T-helper 1 cell (primary cell): ENCODE measurements at regions not wholly inside any gene's neighbourhood (a gene's known extent, or its start where the extent isn't known, plus 50 kb on each side); places are given as distances from the start of the nearest gene placed in this dataset.
"Not testable (repeated sequence)": the region's sequence is repeated elsewhere in the genome, so short reads cannot be mapped to it uniquely, and the experiment has no call there.

Experiments used
- DNase-seq, 5 donors: peaks; one replicate each; pipeline ENCODE4 v3.0.0-alpha.2; 2012 to 2020

DNA sequence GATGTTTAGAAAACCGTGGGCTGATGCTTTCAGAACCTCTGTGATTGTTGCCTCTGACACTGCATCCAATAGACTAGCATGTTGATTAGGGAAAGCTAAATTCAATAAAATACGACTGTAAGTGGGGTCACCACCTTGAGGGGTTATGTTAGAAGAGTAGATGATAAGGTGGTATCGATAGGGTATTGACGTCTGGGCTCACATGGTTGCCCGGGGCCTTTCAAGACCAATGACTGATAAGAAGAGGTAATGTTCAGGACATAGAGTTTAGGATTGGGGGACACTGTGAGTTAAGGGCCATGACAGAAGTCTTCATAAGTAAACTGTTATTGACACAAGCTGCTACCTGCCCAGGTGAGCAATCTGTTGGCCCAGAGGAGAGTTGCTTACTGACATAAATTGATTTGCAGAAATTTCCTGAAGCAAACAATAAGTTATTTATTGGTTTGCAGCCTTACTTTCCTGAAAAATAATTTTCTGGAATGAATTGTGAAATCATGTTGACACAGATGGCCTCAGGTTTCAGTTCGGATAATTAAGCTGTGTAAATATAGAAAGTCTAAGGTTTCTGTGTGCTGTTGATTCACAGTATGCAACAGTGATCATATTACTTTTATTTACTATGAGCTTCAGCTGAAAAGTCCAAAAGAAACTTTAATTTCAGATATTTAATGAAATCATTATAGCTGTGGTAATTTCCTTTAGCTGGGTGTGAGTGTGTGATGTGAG is 289.9 kb upstream of the PRSS16 start:
- not testable (repeated sequence) for DNase-seq

DNA sequence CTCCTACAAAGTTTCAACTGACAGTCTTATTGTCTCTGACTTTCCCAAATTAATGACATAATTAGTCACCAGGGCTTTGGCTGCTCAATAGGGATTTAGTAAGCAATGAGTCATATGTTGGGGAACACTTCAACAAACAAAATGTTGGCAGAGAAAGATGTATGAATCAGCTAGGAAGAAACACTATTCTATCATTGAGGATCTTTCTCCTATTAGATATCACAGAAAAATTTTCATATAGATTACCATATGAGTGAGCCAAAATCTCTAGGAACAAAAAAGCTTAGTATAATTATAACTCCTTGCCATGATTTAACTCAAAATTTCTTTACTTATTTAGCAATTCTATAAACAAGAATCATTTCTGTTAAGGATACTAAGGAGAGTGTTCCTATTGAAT is 286.3 kb upstream of the PRSS16 start:
- not testable (repeated sequence) for DNase-seq

DNA sequence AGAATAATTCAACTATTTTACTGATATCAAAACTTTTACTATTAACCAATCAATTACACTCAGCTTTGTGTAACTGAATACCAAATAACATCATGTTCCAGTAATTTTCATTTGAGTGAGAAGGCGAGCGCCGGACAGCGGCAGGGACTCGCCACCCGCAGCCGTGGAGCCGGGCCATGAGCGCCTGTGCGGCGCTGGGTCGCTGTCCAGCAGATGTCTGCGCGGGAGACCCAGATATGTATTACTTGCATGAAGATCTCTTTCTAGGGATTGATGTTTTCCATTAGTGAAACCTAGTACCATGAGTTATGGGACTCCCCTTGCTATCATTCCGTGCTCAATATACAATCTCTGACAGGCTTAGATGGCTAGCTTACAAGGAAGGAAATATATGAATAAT is 245.1 kb upstream of the PRSS16 start:
- no peak for DNase-seq

DNA sequence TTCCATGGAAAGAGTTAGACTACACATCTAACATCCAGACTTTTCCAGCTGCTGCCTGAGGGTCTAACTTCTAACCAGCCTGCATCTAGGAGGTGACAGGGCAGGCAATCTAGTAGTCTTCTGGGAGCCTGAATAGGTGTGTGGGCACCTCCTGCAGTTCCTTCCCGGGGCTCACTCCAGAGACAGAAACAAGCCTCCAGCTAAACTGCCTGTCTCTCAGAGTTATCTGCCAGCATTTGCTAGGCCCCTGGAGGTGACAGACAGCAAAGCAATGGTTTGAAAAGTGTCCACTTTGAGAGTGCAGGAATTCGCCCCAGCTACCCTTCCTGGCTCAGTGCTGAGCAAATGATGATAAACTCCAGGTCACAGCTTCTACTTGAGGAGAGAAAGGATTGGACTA is 240.5 kb upstream of the PRSS16 start:
- DNase-seq = no peak

DNA sequence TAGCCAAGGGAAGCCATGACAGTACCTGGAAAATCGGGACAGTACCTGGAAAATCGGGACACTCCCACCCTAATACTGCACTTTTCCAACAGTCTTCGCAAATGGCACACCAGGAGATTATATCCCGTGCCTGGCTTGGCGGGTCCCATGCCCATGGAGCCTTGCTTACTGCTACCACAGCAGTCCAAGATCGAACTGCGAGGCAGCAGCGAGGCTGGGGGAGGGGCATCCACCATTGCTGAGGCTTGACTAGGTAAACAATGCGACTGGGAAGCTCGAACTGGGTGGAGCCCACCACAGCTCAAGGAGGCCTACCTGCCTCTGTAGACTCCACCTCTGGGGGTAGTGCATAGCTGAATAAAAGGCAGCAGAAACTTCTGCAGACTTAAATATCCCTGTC is 238.9 kb upstream of the PRSS16 start:
- not testable (repeated sequence) for DNase-seq

DNA sequence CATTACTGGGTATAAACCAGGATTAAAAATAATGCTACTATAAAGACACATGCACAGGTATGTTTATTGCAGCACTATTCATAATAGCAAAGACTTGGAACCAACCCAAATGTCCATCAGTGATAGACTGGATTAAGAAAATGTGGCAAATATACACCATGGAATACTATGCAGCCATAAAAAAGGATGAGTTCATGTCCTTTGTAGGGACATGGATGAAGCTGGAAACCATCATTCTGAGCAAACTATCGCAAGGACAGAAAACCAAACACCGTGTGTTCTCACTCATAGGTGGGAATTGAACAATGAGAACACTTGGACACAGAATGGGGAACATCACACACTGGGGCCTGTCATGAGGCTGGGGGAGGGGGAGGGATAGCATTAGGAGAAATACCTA is 233.4 kb upstream of the PRSS16 start:
- not testable (repeated sequence) for DNase-seq

DNA sequence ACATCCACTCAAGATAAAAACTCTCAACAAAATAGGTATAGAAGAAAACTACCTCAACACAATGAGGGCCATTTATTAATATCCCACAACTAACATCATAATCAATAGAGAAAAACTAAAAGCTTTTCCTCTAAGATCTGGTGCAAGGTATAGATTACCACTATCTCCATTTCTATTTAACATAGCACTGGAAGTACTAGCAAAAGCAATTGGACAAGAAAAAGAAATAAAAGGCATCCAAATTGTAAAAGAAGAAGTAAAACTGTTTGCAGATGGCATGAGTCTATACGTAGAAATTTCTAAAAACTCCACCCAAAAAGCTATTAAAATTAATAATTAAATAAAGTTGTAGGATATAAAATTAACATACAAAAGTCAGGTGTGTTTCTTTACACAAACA is 230.8 kb upstream of the PRSS16 start:
- DNase-seq = no peak

DNA sequence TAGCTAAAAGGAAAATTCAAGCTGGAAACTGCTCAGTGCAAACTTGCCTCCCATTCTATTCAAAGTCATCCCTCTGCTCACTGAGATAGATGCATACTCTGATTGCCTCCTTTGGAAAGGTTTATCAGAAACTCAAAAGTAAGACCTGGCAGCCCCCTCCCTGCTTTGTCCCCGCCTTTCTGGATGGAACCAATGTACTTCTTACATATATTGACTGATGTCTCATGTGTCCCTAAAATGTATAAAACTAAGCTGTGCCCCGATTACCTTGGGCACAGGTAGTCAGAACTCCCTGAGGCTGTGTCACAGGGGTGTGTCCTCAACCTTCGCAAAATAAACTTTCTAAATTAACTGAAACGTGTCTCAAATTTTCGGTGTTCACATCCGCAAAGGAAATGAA is 229.1 kb upstream of the PRSS16 start:
- DNase-seq = not testable (repeated sequence)

DNA sequence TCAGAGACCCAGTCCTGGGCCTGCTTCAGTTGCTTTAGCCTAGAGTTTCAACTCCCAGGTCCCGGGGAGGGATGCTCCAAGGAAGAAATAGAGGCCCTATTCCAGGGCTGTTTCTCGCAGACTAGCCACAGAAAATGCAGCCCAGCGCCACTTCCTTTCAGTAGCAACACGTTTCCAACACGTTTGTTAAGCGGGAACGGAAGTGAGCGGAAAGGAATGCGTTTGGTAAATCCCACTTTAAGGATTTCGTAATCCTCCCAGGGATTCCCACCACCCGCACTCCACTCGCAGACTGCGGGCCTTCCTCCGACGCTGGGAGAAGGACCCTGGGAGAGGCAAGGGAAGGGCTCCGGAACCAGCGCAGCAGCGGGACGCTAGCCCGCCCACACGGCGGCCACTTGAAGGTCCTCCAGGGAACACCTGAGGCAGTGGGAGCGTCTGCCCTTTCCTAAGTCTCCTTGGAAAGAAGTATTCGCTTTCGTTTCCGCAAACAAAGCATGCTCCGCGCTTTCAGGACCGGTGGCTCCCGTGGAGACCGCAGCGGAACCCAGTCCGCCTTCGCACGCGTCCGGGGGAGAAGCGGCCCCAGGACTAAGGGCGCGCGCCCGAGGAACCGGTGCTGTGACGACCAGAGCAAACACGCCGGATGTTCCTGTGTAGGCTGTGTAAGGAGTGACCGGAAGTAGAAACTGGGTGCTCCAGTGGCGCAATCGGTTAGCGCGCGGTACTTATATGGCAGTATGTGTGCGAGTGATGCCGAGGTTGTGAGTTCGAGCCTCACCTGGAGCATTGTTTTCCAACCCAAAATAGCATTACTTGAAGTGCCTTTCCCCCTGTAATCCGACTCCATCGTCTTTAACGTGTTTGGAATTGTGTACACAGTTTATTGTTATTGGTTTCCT is 227.6 kb upstream of the PRSS16 start:
- DNase-seq = peak in 3 of 5 donors; percentile 4 to 53 (median 22)

DNA sequence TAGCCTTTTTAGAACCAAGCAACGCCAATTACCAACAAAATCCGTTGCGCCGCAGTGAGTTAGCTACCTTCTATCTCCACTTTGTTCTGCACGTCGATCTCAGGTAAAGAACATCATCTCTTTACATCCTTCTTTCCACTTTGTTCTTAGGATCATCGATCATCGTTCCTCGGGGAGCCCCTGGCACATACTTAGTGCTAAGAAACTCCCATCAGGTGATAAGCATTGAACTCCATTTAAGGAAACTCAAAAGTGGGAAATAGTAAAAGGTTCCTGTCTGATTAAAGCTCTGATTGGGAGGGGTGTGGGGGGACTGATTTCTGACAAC is 227.0 kb upstream of the PRSS16 start:
- no peak for DNase-seq

DNA sequence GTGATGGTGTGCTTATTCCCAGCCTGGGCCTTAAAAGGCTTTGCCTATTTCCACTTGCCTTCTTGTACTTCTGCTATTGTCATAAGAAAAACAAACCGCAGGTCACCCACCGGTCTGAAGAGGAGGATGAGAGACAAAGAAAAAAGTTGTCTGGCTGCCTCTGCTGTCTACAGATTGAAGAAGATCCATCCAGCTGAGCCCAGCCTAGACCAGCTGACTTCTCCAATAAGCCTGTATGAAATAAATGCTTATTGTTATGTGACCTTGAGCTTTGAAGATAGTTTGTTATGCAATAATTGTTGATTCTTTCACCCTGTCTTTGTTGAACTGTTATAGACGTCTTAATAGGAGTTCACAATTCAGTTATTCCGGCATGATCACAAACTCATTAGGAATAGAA is 223.8 kb upstream of the PRSS16 start:
- no peak for DNase-seq

DNA sequence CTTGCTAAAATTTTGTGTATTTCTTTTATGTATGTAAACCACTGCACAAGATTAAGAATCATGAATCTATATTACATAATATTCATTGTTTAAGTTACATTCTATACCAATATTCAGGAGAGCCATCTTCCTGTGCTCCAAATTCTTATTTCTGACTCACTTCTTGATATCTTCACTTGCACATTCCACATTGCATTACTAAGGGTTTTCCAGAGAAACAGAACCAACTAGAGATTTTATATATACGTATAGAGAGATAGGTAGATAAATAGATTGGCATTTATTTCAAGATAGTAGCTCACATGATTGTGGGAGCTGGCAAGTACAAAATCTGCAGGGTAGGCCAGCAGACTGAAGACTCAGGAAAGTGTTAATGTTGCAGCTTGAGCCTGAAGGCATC is 222.2 kb upstream of the PRSS16 start:
- no peak for DNase-seq

DNA sequence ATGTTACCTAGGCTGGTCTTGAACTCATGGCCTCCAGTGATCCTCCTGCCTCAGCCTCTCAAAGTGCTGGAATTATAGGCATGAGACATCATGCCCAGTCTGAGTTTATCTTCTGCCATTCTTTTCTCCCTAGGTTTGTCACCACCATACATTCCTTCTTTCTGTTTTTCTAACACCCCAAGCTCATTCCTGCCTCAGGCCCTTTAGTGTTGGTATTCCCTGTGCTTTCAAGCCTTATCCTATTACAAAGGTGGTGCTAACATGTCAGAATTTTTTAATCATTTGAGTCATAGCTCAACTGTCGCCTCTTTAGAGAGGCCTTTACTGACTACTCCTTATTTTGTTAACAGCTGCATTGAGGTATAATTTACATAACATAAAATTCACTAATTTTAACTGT is 221.1 kb upstream of the PRSS16 start:
- no peak for DNase-seq

DNA sequence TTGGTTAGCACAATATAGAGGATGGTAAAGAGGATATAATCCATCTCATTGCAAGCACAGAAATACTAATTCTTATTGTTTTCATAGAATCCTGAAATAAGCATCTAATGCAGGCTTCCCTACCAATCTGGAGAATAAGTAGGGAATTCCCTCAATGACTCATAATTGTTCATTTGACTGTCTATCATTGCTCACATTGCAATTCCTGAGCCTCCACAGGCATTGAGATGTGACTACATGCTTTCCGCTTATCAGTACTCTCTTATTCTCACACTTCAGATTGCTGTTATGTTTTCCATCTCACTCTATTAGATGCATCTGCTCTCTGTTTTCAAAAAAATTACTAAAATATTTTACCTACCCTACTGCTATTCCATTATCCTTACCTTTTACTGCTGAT is 216.2 kb upstream of the PRSS16 start:
- no peak for DNase-seq

DNA sequence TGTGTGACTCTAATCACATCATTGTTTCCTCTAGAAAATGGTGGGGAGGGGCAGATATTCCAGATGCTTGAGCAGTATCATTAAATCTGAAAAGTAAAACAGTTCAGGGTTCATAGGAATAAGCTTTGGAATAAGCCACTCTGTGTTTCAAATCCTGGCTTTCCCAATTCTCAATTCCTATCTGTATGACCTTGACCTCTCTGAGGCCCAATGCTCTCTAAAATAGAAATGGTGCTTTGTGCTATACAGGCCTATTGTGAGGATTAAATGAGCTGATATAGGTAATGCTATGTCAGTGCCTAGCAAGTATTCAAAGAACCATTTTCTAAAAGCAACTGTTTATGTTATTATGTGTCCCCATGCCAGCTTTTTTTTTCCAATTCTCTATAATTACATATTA is 209.0 kb upstream of the PRSS16 start:
- DNase-seq = no peak

DNA sequence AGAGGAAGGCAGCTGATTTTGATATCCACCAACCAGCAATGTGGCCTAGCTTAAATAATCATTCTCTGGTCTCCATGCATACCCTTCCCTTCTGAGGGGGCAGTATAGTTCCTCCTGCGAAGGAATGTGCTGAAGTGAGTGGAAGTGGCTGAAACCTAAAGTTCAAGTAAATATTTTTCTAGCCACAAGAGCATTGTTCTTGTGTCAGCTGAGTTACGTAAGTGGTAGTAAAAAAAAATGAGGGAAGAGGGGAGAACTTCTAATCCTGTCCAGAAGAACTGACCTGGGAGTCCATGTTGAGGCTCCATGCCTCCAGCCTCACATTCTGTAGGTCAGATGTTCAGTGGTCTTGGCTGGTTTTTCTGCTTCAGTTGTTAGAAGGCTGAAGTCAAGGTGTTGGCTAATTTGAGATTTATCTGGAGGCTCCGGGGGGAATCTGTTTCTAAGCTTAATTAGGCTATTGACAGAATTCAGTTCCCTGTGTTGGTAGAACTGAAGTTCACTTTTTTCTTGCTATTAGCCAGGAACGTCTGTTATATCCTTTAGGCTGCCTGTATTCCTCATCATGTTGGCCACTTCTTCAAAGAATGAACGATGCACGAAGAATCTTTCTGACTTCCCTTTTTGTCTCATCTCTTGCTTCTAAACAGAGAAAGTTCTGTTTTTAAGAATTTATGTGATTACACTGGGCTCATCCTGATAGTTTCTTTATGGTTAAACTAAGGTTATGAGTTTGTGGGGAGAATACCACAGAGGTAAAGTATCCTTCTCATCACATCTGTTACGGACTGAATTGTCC is 207.1 kb upstream of the PRSS16 start:
- DNase-seq = no peak

DNA sequence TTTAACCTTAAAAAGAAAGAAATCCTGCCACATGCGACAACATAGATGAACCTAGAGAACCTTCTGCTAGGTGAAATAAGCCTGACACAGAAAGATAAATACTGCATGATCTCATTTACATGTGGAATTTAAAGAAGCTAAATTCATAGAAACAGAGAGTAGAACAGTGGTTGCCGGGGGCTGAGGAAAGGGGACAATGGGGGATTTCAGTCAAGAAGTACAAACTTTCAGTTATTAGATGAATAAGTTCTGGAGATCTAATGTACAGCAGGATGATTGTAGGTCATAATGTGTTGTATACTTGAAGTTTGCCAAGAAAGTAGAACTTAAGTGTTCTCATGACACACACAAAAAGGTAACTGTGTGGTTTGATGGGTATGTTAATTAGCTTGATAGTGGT is 204.3 kb upstream of the PRSS16 start:
- DNase-seq = no peak

DNA sequence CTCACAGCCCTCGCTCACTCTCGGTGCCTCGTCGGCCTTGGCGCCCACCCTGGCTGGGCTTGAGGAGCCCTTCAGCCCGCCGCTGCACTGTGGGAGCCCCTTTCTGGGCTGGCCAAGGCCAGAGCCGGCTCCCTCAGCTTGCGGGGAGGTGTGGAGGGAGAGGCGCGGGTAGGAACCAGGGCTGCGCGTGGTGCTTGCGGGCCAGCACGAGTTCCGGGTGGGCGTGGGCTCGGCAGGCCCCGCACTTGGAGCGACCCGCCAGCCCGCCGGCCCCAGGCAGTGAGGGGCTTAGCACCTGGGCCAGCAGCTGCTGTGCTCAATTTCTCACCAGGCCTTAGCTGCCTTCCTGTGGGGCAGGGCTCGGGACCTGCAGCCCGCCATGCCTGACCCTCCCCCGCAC is 202.4 kb upstream of the PRSS16 start:
- DNase-seq = not testable (repeated sequence)

DNA sequence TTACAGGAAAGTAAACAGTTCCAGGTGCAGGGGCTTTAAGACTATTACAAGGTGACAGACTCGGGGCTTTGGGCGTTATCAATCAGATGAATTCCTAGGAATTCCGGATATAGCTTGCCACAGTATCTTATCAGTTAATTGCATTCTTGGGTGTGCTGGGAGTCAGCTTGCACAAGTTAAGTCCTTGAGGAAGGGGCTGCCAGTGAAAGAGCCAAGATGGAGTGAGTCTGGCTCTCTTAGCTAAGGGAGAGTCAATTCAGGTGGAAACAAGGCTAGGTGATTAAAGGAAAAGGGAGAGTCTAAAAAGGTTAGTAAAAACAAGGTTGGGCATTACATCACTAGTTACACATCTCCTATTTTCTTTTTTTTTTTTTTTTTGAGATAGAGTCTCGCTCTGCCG is 199.8 kb upstream of the PRSS16 start:
- not testable (repeated sequence) for DNase-seq

DNA sequence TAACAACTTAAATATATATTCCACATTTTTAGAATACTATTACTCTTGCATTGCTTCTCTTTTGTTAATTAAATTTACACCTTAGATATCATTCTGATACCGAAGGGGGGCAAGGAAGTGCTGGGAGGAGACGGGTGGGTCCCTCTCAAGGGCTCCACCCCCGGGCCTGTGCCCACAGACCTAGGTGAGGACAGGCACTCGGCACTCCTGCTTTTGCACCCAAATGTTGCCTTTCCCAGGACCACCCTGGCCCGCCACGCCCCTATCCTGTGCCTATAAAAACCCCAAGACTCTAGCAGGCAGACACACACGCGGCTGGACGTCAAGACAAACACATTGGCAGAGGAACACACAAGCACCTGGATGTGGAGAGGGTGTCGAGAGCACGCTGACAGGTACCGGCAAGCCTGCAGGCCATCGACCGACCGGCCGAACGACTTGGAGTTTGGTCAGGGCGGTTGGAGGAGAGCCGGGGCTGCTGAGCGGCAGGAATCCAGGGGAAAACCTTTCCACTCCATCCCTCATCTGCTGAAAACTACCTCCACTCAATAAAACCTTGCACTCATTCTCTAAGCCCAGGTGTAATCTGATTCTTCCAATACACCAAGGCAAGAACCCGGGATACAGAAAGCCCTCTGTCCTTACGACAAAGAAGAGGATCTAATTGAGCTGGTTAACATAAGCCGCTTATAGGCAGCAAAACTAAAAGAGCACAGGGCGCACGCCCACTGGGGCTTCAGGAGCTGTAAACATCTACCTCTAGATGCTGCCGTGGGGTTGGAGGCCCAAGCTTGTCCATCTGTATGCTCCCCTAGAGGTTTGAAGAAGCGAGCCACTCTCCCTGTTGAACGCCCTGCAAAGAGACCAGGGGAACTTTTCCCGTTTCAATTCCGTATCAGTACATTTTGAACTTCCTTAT is 197.4 kb upstream of the PRSS16 start:
- DNase-seq = no peak

DNA sequence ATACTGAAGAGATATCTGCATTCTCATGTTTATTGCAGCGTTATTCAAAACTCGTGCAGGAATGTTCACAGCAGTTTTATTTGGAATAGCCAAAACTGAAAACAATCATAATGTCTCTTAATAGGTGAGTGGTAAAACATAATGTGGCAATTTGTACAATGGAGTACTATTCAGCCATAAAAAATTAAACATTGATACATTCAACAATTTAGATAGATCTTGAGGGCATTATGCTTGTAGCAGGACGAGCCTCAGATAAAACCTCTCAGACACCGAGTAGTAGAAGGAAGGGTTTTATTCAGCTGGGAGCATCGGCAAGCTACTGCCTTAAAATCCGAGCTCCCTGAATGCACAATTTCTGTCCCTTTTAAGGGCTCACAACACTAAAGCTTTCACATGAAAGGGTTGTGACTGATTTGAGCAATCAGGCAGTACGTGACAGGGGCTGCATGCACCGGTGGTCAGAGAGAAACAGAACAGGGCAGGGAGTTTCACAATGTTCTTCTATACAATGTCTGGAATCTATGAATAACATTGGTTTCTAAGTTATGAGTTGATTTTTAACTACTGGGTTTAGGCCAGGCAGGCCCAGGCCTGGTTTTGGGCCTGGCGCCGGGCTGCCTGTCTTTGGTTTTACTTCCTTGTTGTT is 195.3 kb upstream of the PRSS16 start:
- DNase-seq = not testable (repeated sequence)

DNA sequence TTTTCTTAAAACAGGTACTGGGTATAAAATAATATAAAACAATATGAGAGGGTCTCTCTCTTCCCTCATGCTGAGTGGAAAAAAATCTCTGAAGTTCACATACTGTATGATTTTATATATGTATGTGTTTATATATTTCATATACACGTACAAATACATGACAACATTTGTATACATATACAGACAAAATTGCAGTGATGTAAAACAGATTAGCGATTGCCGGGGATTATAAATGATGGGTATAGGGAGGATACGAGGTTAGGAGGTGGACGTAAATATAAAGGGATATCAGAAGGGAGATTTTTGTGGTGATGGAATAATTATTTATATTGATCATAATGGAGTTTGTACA is 194.8 kb upstream of the PRSS16 start:
- no peak for DNase-seq
